Neural progenitor cell (in vitro differentiated cells): ENCODE measurements at regions not wholly inside any gene's neighbourhood (a gene's known extent, or its start where the extent isn't known, plus 50 kb on each side); places are given as distances from the start of the nearest gene placed in this dataset.

Experiments used
- DNase-seq: peaks from one replicate; pipeline ENCODE4 v3.0.0-alpha.2; 2016; ENCODE audit warnings: low spot score
- H2AFZ ChIP-seq: fragments of 200-600 bp; sonication (generic); replicated peaks from 2 replicates; pipeline ENCODE4 v1.6.1; 2016; ENCODE audit warnings: antibody characterized with exemption
- H3F3A ChIP-seq: fragments of 200-600 bp; sonication (generic); 2 replicates; pipeline ENCODE4 v1.6.1; 2016; ENCODE audit warnings: antibody characterized with exemption, low read depth
- H3K27ac ChIP-seq: fragments of 200-600 bp; sonication (generic); 2 replicates; pipeline ENCODE4 v1.5.1; 2016; ENCODE audit warnings: mild to moderate bottlenecking
- H3K27me3 ChIP-seq: fragments of 200-600 bp; sonication (generic); 2 replicates; pipeline ENCODE4 v1.6.1; 2016; ENCODE audit warnings: mild to moderate bottlenecking, moderate library complexity
- H3K36me3 ChIP-seq: fragments of 200-600 bp; sonication (generic); 2 replicates; pipeline ENCODE4 v1.5.1; 2016
- H3K4me1 ChIP-seq: fragments of 200-600 bp; sonication (generic); 2 replicates; pipeline ENCODE4 v1.6.1; 2016; ENCODE audit warnings: mixed run types
- H3K4me2 ChIP-seq: fragments of 200-600 bp; sonication (generic); 2 replicates; pipeline ENCODE4 v1.6.1; 2016
- H3K4me3 ChIP-seq: fragments of 200-600 bp; sonication (generic); 2 replicates; pipeline ENCODE4 v1.5.1; 2016
- H3K79me2 ChIP-seq: fragments of 200-600 bp; sonication (generic); 2 replicates; pipeline ENCODE4 v1.6.1; 2016; ENCODE audit warnings: low read depth
- H3K9ac ChIP-seq: fragments of 200-600 bp; sonication (generic); 2 replicates; pipeline ENCODE4 v1.6.1; 2016
- H3K9me3 ChIP-seq: fragments of 200-600 bp; sonication (generic); 2 replicates; pipeline ENCODE4 v1.5.1; 2016; ENCODE audit warnings: low read depth
- H4K20me1 ChIP-seq: fragments of 200-600 bp; sonication (generic); 2 replicates; pipeline ENCODE4 v1.6.1; 2016; ENCODE audit warnings: low read depth
- H3K27ac Mint-ChIP-seq: 3 replicates; pipeline ENCODE4 v1.8.0; 2021; ENCODE audit warnings: mixed read lengths
- H3K27me3 Mint-ChIP-seq: 2 replicates; pipeline ENCODE4 v1.8.0; 2022; ENCODE audit warnings: low read depth, mild to moderate bottlenecking, inconsistent platforms, moderate library complexity, mixed read lengths; ENCODE audit not compliant: insufficient read depth
- H3K36me3 Mint-ChIP-seq: 3 replicates; pipeline ENCODE4 v1.8.0; 2021; ENCODE audit warnings: mixed read lengths
- H3K4me1 Mint-ChIP-seq: 3 replicates; pipeline ENCODE4 v1.8.0; 2021; ENCODE audit warnings: mixed read lengths
- H3K4me3 Mint-ChIP-seq: 3 replicates; pipeline ENCODE4 v1.8.0; 2021; ENCODE audit warnings: mild to moderate bottlenecking, moderate library complexity, mixed read lengths
- H3K9me3 Mint-ChIP-seq: 3 replicates; pipeline ENCODE4 v1.8.0; 2020; ENCODE audit warnings: mixed read lengths
- CTCF ChIP-seq: fragments of 200-600 bp; sonication (generic); IDR thresholded peaks from 2 replicates; pipeline ENCODE4 v1.5.1; 2017; ENCODE audit warnings: antibody characterized with exemption, mild to moderate bottlenecking
- EZH2 ChIP-seq: fragments of 200-600 bp; sonication (generic); IDR thresholded peaks from 2 replicates; pipeline ENCODE4 v1.6.1; 2017; ENCODE audit warnings: antibody characterized with exemption, mild to moderate bottlenecking, moderate library complexity
- EZH2phosphoT487 ChIP-seq: fragments of 200-600 bp; sonication (generic); IDR thresholded peaks from 2 replicates; pipeline ENCODE4 v1.6.1; 2017; ENCODE audit warnings: antibody characterized with exemption

- no peak overlapping the region for H3K27ac ChIP-seq
- H3K27ac Mint-ChIP-seq: no peak overlapping the region
- no peaks in the 10 kb centered on the region for H3K79me2 ChIP-seq
- no peaks in the 10 kb centered on the region for H3F3A ChIP-seq
- H3K4me3 ChIP-seq: no peak overlapping the region
- no peak overlapping the region for H2AFZ ChIP-seq
- H3K27me3 Mint-ChIP-seq: peaks cover 5% of the 10 kb centered on the region
- DNase-seq: no peak
- no peak overlapping the region for H3K9ac ChIP-seq
- no peaks in the 10 kb centered on the region for H3K27me3 ChIP-seq
- no peaks in the 10 kb centered on the region for H3K36me3 Mint-ChIP-seq
- H3K4me1 ChIP-seq: no peaks in the 10 kb centered on the region
- H3K4me1 Mint-ChIP-seq: peaks cover 14% of the 10 kb centered on the region
- TF ChIP-seq CTCF: no peak
- no peak for TF ChIP-seq EZH2phosphoT487
- TF ChIP-seq EZH2: no peak
- no peak overlapping the region for H3K4me3 Mint-ChIP-seq
- no peak overlapping the region for H3K4me2 ChIP-seq
- H3K9me3 ChIP-seq: no peaks in the 10 kb centered on the region
- peaks cover 6% of the 10 kb centered on the region for H3K9me3 Mint-ChIP-seq
- H3K36me3 ChIP-seq: no peaks in the 10 kb centered on the region
- no peaks in the 10 kb centered on the region for H4K20me1 ChIP-seq
Observed at GRCh38 chr12:18906395-18906794, 168.5 kb downstream of the CAPZA3 start.

- Histone ChIP-seq H3K4me3 (no peak overlapping the region), H3K4me1 (no peaks in the 10 kb centered on the region), H3K9ac (no peak overlapping the region), H3K27me3 (no peaks in the 10 kb centered on the region), H3F3A (no peaks in the 10 kb centered on the region), H3K36me3 (no peaks in the 10 kb centered on the region), H3K4me2 (no peak overlapping the region), H3K9me3 (no peaks in the 10 kb centered on the region), H4K20me1 (no peaks in the 10 kb centered on the region), H2AFZ (no peak overlapping the region), H3K27ac (no peak overlapping the region), H3K79me2 (no peaks in the 10 kb centered on the region)
- Mint-ChIP-seq H3K27ac (no peak overlapping the region), H3K27me3 (peaks cover 5% of the 10 kb centered on the region), H3K4me3 (no peak overlapping the region), H3K4me1 (peaks cover 14% of the 10 kb centered on the region), H3K9me3 (peaks cover 12% of the 10 kb centered on the region), H3K36me3 (no peaks in the 10 kb centered on the region)
- no peak for DNase-seq
- TF ChIP-seq EZH2phosphoT487 (no peak), EZH2 (no peak), CTCF (no peak)
Observed at GRCh38 chr12:18907127-18907526, 169.2 kb downstream of the CAPZA3 start.

DNA sequence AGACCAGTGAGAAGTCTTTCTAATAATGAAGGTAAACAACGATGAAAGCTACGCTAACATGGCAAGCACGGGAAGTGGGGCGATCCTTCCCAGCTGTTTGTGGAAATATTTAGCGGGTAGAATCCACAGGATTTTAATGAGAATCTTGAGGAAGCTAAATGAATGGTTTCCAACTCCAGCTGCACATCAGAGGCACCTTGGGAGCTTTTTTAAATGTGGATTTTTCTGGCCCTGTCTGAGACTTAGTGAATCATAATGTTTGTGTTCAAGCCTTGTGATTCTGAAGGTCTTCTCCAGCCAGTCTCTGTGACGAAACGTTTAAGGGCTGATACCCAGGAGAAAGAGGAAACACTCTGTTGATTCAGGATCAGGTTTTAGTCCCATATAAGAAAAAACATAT lies 169.8 kb downstream of the CAPZA3 start:
- DNase-seq: no peak
- Mint-ChIP-seq H3K36me3 (no peaks in the 10 kb centered on the region), H3K4me3 (no peak overlapping the region), H3K27me3 (peaks cover 2% of the 10 kb centered on the region), H3K27ac (no peak overlapping the region), H3K4me1 (peaks cover 14% of the 10 kb centered on the region), H3K9me3 (peaks cover 15% of the 10 kb centered on the region)
- Histone ChIP-seq H3K9ac (no peak overlapping the region), H3K27me3 (no peaks in the 10 kb centered on the region), H3F3A (no peaks in the 10 kb centered on the region), H3K9me3 (no peaks in the 10 kb centered on the region), H3K36me3 (no peaks in the 10 kb centered on the region), H3K4me2 (no peak overlapping the region), H4K20me1 (no peaks in the 10 kb centered on the region), H3K4me1 (no peaks in the 10 kb centered on the region), H3K4me3 (no peak overlapping the region), H3K27ac (no peak overlapping the region), H2AFZ (no peak overlapping the region), H3K79me2 (no peaks in the 10 kb centered on the region)
- TF ChIP-seq EZH2: no peak
- TF ChIP-seq EZH2phosphoT487: no peak
- TF ChIP-seq CTCF: no peak

GRCh38 chr12:18908191-18908590 lies 170.3 kb downstream of the CAPZA3 start:
- Mint-ChIP-seq H3K4me3 (no peak overlapping the region), H3K9me3 (peaks cover 17% of the 10 kb centered on the region), H3K4me1 (peaks cover 14% of the 10 kb centered on the region), H3K36me3 (no peaks in the 10 kb centered on the region), H3K27me3 (peaks cover 2% of the 10 kb centered on the region), H3K27ac (no peak overlapping the region)
- no peak overlapping the region for H3K4me3 ChIP-seq
- no peaks in the 10 kb centered on the region for H3K4me1 ChIP-seq
- no peaks in the 10 kb centered on the region for H3K9me3 ChIP-seq
- H3K9ac ChIP-seq: no peak overlapping the region
- H3F3A ChIP-seq: no peaks in the 10 kb centered on the region
- H3K4me2 ChIP-seq: no peak overlapping the region
- H3K27ac ChIP-seq: no peak overlapping the region
- no peak for DNase-seq
- H3K27me3 ChIP-seq: no peaks in the 10 kb centered on the region
- peak overlapping the region; percentile 26 for H2AFZ ChIP-seq
- no peaks in the 10 kb centered on the region for H4K20me1 ChIP-seq
- no peaks in the 10 kb centered on the region for H3K36me3 ChIP-seq
- H3K79me2 ChIP-seq: no peaks in the 10 kb centered on the region
- TF ChIP-seq EZH2phosphoT487 (no peak), EZH2 (no peak), CTCF (no peak)
